Skin epidermis (tissue), 12 donors: ENCODE measurements at regions not wholly inside any gene's neighbourhood (a gene's known extent, or its start where the extent isn't known, plus 50 kb on each side); places are given as distances from the start of the nearest gene placed in this dataset.
A peak's percentile ranks its signal among the peaks of the same experiment; 100 is the strongest.
"Not testable (repeated sequence)": the region's sequence is repeated elsewhere in the genome, so short reads cannot be mapped to it uniquely, and the experiment has no call there.

ENCODE experiments used
- H3K27ac ChIP-seq, 21 experiments: fragments of 200-600 bp; sonication (generic) in 11 of 21; one replicate each; pipeline ENCODE4 v1.5.0; 2020; ENCODE audit warnings: mild to moderate bottlenecking in 3 of 21, inconsistent platforms in 2 of 21, moderate library complexity in 2 of 21
- H3K4me3 ChIP-seq, 7 experiments: fragments of 200-600 bp; sonication (generic) in 2 of 7; one replicate each; pipeline ENCODE4 v1.5.0; 2020; ENCODE audit warnings: inconsistent platforms in 2 of 7, mild to moderate bottlenecking in 2 of 7, moderate library complexity in 1 of 7

DNA sequence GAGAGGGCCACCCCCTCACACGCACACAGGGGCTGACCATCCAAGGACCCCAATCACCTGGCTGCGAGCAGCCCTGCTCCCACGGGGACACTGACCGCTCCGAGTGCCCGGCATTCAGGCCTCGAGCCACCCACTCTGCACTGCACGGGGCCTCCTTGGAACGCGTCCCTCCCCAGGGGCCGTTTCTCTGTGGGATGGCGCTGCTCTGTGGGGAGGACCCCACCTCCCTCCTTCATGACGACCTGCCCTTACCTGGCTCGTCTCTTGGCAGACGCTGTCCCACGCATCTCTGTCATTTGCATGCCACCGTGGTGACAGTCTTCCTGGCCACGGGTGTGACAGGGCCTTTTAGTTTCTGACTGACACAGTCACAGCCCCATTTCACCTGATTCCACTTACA is 334.5 kb downstream of the PREX1 start:
- H3K4me3 ChIP-seq, H3K27ac ChIP-seq: not testable (repeated sequence)

DNA sequence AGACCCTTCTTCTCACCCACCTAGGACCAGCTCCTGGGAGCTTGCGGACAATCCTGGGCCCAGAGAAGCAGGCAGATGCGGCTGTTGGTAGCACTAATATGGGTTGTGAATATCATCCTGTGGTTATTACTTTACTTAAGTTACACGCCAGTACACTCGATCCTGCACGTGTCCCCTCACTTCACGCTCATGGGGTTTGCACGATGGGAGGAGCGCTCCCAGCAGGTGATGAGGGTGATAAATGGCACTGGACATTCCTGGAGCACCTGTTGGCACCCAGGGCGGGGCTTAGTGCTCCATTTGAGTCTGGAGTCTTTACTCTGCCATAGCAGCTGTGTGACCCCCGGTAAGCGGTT is 335.1 kb downstream of the PREX1 start:
- Histone ChIP-seq H3K4me3 (no peak overlapping the region), H3K27ac (no peak overlapping the region)

DNA sequence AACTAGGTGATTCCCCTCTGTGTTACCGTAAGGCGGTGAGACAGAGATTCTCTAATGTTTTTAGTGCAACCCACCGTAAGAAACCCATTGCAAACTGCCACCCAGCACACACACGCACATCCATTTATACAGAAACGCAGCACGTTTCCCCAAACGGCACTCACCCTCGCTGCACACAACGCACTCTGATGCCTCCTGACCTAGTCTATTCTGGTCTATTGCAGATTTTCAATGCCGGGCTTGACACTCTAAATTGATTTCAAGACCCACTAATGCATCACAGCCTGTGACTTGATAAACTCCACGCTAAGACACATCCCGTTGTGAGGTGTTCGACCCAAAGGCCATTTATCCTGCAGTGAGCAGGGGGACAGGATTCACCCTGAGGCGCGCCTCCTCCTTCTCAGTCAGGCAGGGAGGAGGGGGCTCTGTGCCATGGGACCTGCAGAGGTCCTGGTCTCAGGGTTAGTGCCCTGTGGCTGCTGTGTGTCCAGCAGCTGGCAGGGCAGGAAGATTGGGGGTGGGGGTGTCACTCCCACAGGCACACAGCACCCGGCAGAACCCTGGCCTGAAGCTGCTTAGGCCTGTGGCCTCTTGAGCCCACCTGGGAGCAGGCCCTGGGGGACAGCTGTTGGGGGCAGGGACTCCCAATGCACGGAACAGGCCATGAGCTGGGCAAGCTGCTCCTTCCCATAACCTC is 335.6 kb downstream of the PREX1 start:
- Histone ChIP-seq H3K4me3 (no peak overlapping the region), H3K27ac (no peak overlapping the region)

DNA sequence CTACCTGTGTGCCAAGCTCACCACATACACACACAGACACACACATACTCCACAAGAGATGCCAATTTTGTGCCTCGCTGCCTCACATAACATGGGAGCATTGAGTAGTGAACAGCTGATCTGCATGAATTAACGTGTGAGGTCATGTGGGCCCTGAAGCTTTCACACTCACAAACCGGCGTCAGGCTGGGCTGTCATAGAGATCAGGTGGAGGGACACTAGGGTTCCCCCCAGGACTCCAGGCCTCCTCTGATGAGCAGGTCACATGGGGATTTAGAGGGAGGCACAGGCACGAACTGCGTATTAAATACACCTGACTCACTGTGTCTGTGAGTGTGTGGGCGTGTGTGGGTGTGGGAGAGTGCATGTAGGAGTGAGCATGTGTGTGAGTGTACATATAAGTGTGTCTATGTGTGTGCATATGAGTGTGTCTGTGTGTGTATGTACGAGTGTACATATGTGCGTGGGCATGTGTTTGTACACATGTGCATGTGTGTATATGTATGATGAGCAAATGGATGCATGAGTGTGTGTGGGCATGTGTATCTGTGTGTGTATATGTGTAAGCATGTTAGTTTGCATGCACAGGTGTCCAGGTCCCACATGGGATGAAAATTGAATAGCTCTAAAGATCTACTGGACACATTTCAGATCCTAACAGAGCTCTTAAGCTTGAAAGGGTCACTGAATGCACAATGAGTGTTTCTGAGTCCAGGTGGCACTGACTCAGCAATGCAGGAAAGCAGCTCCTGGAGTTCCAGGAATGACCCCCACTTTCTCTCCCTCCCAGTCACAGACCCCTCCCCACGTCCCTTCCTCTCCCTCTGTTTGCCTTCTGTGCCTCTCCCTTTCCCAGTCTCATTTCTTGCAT is 336.6 kb downstream of the PREX1 start:
- H3K27ac ChIP-seq, result no peak overlapping the region
- no peak overlapping the region for H3K4me3 ChIP-seq

DNA sequence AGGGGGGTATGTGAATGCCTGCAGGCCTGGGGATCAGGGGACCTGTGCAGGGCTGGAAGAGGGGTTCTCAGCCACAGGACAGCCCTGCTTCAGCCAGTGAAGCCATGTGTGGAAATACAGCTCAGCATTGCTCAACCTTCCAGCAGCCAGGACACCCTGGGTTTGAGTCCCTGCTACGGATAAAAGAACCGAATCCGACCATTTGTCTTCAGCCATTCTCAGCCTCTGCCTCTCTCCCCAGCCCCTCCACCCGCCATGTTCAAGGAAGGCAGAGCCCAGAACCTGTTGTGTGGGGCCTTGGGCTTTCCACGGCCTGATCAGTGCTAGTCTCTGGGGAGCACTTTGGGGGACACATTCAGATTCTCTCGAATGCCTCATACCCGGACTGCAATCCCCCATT is 337.5 kb downstream of the PREX1 start:
- H3K27ac ChIP-seq, H3K4me3 ChIP-seq: not testable (repeated sequence)

DNA sequence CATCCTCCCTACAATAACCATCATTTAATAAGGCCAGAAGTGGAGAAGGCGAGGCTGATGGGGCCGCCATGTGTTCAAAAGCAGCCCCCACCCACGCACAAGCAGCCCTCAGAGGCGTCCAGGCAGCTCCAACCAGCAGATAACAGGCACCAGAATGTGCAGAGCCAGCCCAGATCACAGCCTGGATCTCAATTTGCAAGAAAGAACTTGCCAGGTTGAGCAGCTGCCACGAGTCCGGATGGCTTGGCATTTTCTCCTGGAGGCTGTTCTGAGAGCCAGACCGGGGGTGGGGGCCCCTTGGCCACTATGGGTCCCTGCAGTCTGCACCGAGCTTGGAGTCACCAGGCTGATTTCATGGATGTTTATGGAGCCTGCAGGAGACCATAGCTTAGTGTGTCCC is 338.1 kb downstream of the PREX1 start:
- Histone ChIP-seq H3K4me3 (no peak overlapping the region), H3K27ac (no peak overlapping the region)

DNA sequence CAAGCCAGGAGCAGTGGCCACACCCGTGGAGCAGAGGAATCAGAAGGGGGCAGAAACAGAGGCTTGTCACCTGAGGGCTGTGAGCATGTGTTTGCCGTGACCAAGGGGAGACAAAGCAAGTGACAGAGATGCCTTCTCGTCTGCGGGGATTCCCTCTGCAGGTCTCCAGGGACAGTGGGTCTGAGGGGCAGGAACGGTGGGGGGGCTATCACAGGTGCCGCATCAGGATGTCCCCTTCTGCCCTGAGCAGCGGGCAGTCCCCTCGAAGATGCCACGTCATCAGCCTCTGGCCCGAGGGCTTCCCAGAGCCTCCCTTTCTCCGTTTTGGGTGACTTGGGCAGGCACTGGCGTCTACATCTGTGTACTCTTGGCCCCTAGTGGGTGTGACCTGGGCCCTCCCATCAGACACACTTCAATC is 338.7 kb downstream of the PREX1 start:
- Histone ChIP-seq H3K4me3 (no peak overlapping the region), H3K27ac (peak overlapping the region in 1 of 21 experiments; percentile 24)

DNA sequence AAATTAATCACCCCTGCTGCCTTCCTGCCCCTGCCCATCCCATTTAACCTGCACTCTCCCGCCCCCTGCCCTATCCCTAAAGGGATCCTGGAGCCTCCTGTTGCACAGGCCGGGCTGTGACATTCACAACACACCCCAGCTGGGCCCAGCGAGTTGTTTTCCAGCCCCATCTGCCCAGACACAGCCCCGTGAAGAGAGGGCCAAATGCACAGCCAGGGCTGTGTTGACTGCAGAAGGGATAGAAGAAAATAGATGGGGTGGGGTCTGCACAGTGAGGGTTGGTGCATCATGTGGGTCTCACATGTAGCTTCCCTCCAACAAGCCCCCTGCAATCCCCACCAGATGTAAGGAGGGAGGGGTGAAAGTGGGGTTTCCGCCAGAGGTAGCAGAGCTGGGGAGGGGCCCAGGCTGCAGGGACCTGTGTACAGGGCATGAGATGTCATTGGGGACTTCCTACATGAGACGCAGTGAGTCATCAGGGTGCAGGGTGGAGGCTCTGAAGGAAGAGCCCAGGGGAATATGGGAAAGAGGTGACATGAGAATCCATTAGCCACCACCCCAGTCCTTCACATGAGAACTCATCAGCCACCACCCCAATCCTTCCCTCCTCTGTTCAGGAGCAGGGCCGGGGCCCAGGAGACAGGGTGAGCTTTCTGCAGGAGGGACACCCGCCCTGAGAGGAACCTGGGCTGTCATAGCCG is 339.3 kb downstream of the PREX1 start:
- H3K4me3 ChIP-seq, result not testable (repeated sequence)
- peak overlapping the region in 1 of 21 experiments; percentile 24 for H3K27ac ChIP-seq

DNA sequence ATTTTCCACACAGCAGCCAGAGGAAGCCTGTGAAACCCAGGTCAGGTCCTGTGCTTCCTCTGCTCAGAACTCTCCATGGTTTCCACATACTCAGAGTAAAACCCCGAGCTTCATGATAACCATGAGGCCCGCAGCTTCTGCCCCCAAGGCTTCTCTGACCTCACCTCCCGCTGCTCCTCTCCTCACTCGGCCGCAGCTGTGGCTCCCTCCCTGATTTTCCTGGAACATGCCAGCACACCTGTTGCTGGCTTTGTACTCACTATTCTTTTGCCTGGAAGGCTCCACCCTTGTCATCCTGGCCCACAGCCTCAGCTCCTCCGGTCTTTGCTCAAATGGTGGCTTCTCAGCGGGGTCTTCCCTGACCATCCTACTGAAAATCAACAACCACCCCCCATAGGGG is 341.7 kb downstream of the PREX1 start:
- H3K27ac ChIP-seq, result no peak overlapping the region

DNA sequence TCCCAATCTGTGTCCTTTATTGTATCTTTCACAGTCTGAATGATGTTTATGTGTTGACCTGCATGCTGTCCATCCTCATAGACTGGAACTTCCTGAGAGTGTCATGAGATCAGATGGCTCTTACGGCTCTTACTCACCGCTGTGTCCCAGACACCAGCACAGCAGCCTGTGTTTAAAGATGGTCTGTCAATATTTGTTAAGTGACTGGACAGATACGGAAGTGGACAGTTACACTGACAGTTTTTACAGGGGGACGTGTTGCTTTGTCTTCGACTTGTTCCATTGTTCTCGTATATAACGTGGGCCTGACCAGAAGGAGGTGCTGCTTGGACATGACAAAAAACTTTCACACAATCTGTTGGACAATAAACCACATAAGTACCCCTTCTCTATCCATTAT is 342.6 kb downstream of the PREX1 start:
- not testable (repeated sequence) for H3K4me3 ChIP-seq, H3K27ac ChIP-seq

More for the DNA sequence above, 341.7 kb downstream of the PREX1 start:
- H3K4me3 ChIP-seq, result no peak overlapping the region

DNA sequence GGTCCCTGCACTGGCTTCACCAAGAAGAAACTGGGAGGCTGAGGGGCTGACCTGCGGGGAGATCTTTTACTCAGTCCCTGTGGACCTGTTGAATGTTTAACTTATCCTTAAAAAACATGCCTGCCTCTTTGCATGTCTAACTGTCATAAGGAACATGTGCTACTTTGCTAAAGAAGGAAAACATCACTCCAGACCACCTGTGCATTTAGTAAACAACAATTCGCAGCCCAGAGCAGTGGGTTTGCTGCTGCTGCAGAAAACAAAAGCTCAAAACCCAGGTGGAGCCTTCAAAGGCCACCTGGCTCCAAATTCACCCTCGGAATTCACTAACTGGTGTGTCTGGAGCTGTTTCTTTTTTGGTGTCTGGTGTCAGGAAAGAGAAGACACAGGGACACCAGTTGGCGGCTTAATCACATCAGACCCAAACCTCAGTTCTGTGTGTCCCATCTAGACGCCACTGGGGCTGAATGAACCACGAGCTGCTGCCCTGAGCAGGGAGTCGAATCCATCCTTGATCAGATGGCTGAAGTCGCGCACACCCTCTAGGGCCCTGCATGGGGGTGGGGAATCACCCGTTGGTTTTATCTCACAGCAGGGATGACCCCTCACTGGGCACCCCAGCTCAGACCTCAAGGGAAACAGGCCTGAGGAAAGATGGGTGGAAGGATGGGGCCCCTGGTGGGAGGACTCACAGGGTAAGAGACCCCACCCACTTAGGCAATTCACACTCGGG is 344.3 kb downstream of the PREX1 start:
- no peak overlapping the region for H3K27ac ChIP-seq
- H3K4me3 ChIP-seq, result no peak overlapping the region

DNA sequence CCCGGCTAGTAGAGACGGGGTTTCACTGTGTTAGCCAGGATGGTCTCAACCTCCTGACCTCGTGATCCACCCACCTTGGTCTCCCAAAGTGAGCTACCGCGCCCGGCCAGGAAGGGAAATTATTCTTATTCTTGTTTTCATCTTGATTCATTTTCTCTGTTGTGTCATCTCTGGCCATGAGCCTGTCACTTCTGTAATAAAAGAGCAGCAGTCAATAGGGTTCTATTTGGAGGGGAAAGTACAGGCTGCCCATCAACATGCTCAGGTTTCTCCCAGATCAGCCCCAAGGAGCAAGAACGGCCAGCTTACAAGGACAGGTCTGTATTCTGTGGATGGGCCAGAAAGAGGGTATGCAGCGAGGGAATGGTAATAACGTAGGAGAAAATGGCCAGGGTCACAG is 345.0 kb downstream of the PREX1 start:
- Histone ChIP-seq H3K27ac (no peak overlapping the region), H3K4me3 (no peak overlapping the region)

DNA sequence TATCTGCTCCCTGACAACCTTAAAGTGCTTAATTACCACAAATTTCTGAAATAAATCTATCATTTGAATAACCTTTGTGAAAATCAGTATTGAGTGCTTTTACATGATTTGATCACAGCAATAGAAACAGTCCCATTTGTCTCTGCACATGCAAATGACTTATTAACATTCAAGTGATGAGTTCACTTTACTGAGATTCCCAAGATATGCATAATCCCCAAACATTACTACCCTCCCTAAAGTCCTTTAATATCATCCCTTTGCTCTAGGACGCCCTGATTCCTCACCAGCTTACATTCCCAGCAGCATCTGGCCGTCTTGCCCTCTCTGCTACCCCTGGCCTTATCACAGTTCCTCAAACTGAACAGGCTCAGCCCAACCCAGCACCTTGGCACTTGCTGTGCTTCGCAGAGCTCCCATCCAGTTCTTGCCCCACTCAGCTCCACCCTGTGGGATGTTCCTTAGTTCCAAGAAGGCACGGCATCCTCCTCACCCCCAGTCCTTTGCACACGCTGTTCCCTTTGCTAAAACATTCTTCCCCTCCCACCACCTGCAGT is 347.5 kb downstream of the PREX1 start:
- H3K27ac ChIP-seq, result no peak overlapping the region
- H3K4me3 ChIP-seq, result no peak overlapping the region

DNA sequence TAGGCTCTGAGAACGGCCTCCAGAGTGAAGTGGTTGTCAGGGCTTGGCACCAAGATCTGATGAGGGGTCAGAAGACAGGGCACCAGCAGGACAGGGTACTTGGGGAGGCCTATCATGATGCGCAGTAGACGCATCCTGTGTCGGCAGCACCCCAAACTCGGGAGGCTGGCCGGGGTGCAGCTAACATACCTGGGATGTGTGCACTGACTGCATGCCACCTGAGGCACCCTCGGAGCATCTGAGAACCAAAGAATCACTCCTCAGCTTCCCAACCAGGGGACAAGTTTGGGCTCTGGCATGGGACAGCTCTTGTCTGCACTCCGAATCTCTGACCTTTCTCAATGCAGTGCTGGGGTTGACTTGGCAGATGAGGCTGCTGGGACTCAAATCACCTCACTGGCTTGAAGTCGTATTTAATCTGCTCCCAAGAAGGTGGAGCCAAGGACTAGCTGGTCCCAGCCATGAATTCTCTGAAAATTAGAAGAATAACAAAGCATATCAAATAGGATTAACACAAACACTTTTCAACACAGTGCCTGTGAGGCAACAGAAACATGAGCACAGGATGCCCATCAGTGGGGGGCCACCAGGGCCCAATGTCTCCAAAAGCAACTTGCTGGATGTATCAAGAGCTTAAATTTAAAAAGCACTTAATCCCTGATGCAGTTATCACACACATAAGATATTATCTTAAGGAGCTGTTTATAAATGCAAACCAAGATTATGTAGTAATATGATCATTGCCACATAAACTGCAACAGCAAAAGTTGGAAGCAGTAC is 348.8 kb downstream of the PREX1 start:
- H3K4me3 ChIP-seq, result no peak overlapping the region
- no peak overlapping the region for H3K27ac ChIP-seq

DNA sequence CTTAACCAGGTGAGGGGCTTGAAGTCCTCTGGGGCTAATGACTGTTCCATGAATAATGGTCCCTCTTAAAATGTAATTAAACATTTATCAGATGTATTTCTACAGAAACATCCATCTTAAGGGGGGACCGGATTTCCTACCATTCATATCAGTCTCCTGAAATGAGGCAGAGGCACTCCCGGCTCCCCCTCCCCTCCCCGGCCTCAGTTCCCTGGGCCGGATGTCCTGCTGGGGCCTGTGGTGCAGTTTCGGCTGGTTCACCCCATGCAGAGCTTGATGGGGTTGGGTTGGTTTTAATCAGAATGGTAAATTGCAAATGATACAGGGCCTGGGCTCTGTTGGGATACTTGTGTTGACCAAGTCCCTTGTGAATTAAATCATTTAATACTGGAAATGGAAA is 349.4 kb downstream of the PREX1 start:
- Histone ChIP-seq H3K4me3 (no peak overlapping the region), H3K27ac (no peak overlapping the region)

DNA sequence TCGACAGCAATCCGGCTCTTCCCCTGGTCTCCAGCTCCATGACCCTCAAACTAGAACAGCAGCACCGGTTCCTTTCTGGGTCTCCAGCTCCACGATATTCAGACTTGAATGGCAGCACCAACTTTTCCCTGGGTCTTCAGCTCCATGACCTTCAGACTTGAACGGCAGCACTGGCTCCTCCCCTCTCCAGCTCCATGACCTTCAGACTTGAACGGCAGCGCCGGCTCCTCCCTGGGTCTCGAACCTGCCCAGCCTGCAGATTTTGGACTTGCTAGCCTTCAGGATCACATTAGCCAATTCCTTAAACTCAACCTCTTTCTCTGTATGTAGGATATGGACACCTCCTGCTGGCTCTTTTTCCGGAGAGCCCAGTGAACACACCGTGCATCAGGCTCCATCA is 350.9 kb downstream of the PREX1 start:
- Histone ChIP-seq H3K27ac (no peak overlapping the region), H3K4me3 (no peak overlapping the region)

DNA sequence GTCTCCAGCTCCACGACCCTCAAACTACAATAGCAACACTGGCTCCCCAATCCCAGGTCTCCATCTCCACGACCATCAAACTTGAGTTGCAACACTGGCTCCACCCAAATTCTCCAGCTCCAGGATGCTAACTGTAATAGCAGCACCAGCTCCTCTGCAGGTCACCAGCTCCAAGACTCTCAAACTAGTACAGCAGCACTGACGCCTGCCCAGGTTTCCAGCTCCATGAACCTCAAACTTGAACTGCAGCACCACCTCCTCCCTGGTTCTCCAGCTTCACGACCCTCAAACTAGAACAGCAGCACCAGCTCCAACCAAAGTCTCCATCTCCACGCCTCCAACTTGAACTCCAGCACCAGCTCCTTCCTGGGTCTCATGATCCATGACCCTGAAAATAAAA is 353.8 kb downstream of the PREX1 start:
- Histone ChIP-seq H3K27ac (no peak overlapping the region), H3K4me3 (no peak overlapping the region)

DNA sequence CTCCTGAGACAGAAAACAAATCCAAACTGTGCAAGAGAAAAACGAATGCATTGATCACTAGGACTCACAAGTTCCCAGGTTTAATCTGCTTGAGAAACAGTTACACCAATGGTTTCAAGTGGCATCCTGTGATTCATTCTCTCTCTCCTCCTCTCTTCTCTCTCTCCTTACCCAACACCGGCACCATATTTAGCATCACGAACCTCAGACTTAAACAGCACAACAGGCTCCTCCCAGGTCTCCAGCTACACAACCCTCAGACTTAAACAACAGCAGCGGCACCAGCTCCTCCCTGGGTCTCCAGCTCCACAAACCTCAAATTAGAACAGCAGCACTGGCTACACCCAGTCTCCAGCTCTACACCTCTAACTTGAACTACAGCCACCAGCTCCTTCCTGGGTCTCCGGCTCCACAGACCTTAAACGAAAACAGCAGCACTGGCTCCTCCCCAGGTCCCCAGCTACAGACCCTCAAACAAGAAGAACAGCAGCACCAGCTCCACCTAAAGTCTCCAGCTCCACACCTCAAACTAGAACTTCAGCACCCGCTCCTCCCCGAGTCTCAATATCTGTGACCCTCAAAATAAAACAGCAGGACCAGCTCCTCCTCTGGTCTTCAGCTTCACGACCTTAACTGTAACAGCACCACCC is 355.9 kb downstream of the PREX1 start:
- H3K27ac ChIP-seq, result no peak overlapping the region
- H3K4me3 ChIP-seq, result no peak overlapping the region

DNA sequence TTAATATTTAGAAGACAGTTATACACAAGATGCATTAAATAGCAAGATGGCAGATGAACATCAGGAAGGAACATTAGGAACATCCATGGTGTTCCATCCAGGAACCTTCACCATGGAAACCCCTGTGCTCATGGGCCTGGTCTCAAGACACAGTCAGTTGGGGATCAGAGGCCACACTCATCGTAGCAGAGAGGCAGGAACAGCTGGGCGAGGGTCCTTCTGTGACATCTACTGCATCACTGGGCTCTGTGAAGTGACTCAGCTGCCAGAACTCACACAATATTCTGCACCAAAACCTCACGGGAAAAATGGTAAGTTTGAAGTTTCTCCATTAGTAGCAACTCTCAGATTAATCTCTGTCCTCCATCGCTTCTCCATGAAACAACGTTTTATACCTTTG is 356.6 kb downstream of the PREX1 start:
- no peak overlapping the region for H3K27ac ChIP-seq
- H3K4me3 ChIP-seq, result no peak overlapping the region
